ENCODE measurements at regions not wholly inside any gene's neighbourhood (a gene's known extent, or its start where the extent isn't known, plus 50 kb on each side); places are given as distances from the start of the nearest gene placed in this dataset.

- Histone ChIP-seq H3K27ac (no peak overlapping the region), H3K4me1 (ENCODE audit: insufficient read depth) (no peaks in the 10 kb centered on the region), H3K4me2 (ENCODE audit: unreplicated experiment) (no peak overlapping the region), H3K9me3 (ENCODE audit: low read depth) (no peaks in the 10 kb centered on the region), H4K20me1 (ENCODE audit: insufficient read depth) (no peaks in the 10 kb centered on the region), H3K4me3 (no peak overlapping the region), H3K27me3 (replicated peaks; ENCODE audit: insufficient read depth) (peaks cover 25% of the 10 kb centered on the region; the same call in 1 of the 2 replicates), H3F3A (ENCODE audit: insufficient read depth) (no peaks in the 10 kb centered on the region), H3K9me2 (ENCODE audit: insufficient read depth) (no peaks in the 10 kb centered on the region), H3K9ac (no peak overlapping the region), H3K79me2 (ENCODE audit: insufficient read depth) (no peaks in the 10 kb centered on the region), H3K36me3 (ENCODE audit: low read depth) (no peaks in the 10 kb centered on the region), H2AFZ (no peak overlapping the region)
- WGBS, 2 experiments (ENCODE audit: low coverage in 1 of 2, low lambda C conversion rate in 2 of 2, missing lambda C conversion rate in 2 of 2) = 19 to 26% methylated on average over 4 of the region's 4 CpGs
- no peak for DNase-seq
- in situ Hi-C loops (cut with MboI) = no loop called here
- no peak for TF ChIP-seq EZH2 (IDR thresholded peaks at IDR 0.05; ENCODE audit: insufficient read depth, poor library complexity, severe bottlenecking)
These were observed 108.7 kb upstream of the ZNF678 start for GRCh38 chr1:227454686-227455085.

GRCh38 chr1:227453631-227454355 lies 109.6 kb upstream of the ZNF678 start:
- no peaks in the 10 kb centered on the region for H3K4me1 ChIP-seq (ENCODE audit: insufficient read depth)
- in situ Hi-C loops (cut with MboI) = no loop called here
- peaks cover 25% of the 10 kb centered on the region; the same call in 1 of the 2 replicates for H3K27me3 ChIP-seq (replicated peaks; ENCODE audit: insufficient read depth)
- no peaks in the 10 kb centered on the region for H3K9me2 ChIP-seq (ENCODE audit: insufficient read depth)
- H3K9me3 ChIP-seq (ENCODE audit: low read depth) = no peaks in the 10 kb centered on the region
- H2AFZ ChIP-seq = no peak overlapping the region
- no peaks in the 10 kb centered on the region for H3K36me3 ChIP-seq (ENCODE audit: low read depth)
- no peaks in the 10 kb centered on the region for H3K79me2 ChIP-seq (ENCODE audit: insufficient read depth)
- H3K4me3 ChIP-seq = no peak overlapping the region
- no peak overlapping the region for H3K4me2 ChIP-seq (ENCODE audit: unreplicated experiment)
- TF ChIP-seq EZH2phosphoT487 (IDR thresholded peaks at IDR 0.05; ENCODE audit: insufficient read depth, low read depth) = no peak
- no peak for TF ChIP-seq EZH2 (IDR thresholded peaks at IDR 0.05; ENCODE audit: insufficient read depth, poor library complexity, severe bottlenecking)
- no peak overlapping the region for H3K9ac ChIP-seq
- H4K20me1 ChIP-seq (ENCODE audit: insufficient read depth) = no peaks in the 10 kb centered on the region
- 21 to 24% methylated on average over 9 of the region's 9 CpGs for WGBS, 2 experiments (ENCODE audit: low coverage in 1 of 2, low lambda C conversion rate in 2 of 2, missing lambda C conversion rate in 2 of 2)
- no peak overlapping the region for H3K27ac ChIP-seq
- H3F3A ChIP-seq (ENCODE audit: insufficient read depth) = no peaks in the 10 kb centered on the region
- no peak for DNase-seq

GRCh38 chr1:227451954-227452353 lies 111.4 kb upstream of the ZNF678 start:
- Histone ChIP-seq H3K27me3 (replicated peaks; ENCODE audit: insufficient read depth) (peaks cover 18% of the 10 kb centered on the region; the same call in 1 of the 2 replicates), H3K27ac (no peak overlapping the region), H2AFZ (no peak overlapping the region), H3K4me3 (no peak overlapping the region), H3F3A (ENCODE audit: insufficient read depth) (no peaks in the 10 kb centered on the region), H3K4me2 (ENCODE audit: unreplicated experiment) (no peak overlapping the region), H3K36me3 (ENCODE audit: low read depth) (no peaks in the 10 kb centered on the region), H4K20me1 (ENCODE audit: insufficient read depth) (no peaks in the 10 kb centered on the region), H3K9me3 (ENCODE audit: low read depth) (no peaks in the 10 kb centered on the region), H3K4me1 (ENCODE audit: insufficient read depth) (no peaks in the 10 kb centered on the region), H3K9me2 (ENCODE audit: insufficient read depth) (no peaks in the 10 kb centered on the region), H3K9ac (no peak overlapping the region), H3K79me2 (ENCODE audit: insufficient read depth) (no peaks in the 10 kb centered on the region)
- DNase-seq = no peak
- no peak for TF ChIP-seq EZH2phosphoT487 (IDR thresholded peaks at IDR 0.05; ENCODE audit: insufficient read depth, low read depth)
- in situ Hi-C loops (cut with MboI) = no loop called here

GRCh38 chr1:227451057-227451456 lies 112.3 kb upstream of the ZNF678 start:
- in situ Hi-C loops (cut with MboI) = no loop called here

GRCh38 chr1:227450489-227450888 lies 112.9 kb upstream of the ZNF678 start:
- no peak for DNase-seq

More at GRCh38 chr1:227451057-227451456, 112.3 kb upstream of the ZNF678 start:
- Histone ChIP-seq H3F3A (ENCODE audit: insufficient read depth) (no peaks in the 10 kb centered on the region), H3K9me3 (ENCODE audit: low read depth) (no peaks in the 10 kb centered on the region), H3K9me2 (ENCODE audit: insufficient read depth) (no peaks in the 10 kb centered on the region), H3K9ac (no peak overlapping the region), H3K4me3 (no peak overlapping the region), H3K79me2 (ENCODE audit: insufficient read depth) (no peaks in the 10 kb centered on the region), H3K27ac (no peak overlapping the region), H2AFZ (no peak overlapping the region), H3K27me3 (replicated peaks; ENCODE audit: insufficient read depth) (peaks cover 18% of the 10 kb centered on the region; the same call in 1 of the 2 replicates), H3K4me1 (ENCODE audit: insufficient read depth) (no peaks in the 10 kb centered on the region), H3K36me3 (ENCODE audit: low read depth) (no peaks in the 10 kb centered on the region), H4K20me1 (ENCODE audit: insufficient read depth) (no peaks in the 10 kb centered on the region), H3K4me2 (ENCODE audit: unreplicated experiment) (no peak overlapping the region)
- WGBS, 2 experiments (ENCODE audit: low coverage in 1 of 2, low lambda C conversion rate in 2 of 2, missing lambda C conversion rate in 2 of 2) = 64 to 79% methylated on average over 2 of the region's 2 CpGs
- no peak for DNase-seq
- TF ChIP-seq EZH2 (IDR thresholded peaks at IDR 0.05; ENCODE audit: insufficient read depth, poor library complexity, severe bottlenecking) = no peak
- no peak for TF ChIP-seq EZH2phosphoT487 (IDR thresholded peaks at IDR 0.05; ENCODE audit: insufficient read depth, low read depth)

More at GRCh38 chr1:227450489-227450888, 112.9 kb upstream of the ZNF678 start:
- Histone ChIP-seq H3K36me3 (ENCODE audit: low read depth) (no peaks in the 10 kb centered on the region), H3K9ac (no peak overlapping the region), H2AFZ (no peak overlapping the region), H3K27me3 (replicated peaks; ENCODE audit: insufficient read depth) (peaks cover 18% of the 10 kb centered on the region; the same call in 1 of the 2 replicates), H3K27ac (no peak overlapping the region), H3K9me3 (ENCODE audit: low read depth) (no peaks in the 10 kb centered on the region), H3F3A (ENCODE audit: insufficient read depth) (no peaks in the 10 kb centered on the region), H3K4me2 (ENCODE audit: unreplicated experiment) (no peak overlapping the region), H3K4me1 (ENCODE audit: insufficient read depth) (no peaks in the 10 kb centered on the region), H4K20me1 (ENCODE audit: insufficient read depth) (no peaks in the 10 kb centered on the region), H3K4me3 (no peak overlapping the region), H3K79me2 (ENCODE audit: insufficient read depth) (no peaks in the 10 kb centered on the region), H3K9me2 (ENCODE audit: insufficient read depth) (no peaks in the 10 kb centered on the region)
- WGBS, 2 experiments (ENCODE audit: low coverage in 1 of 2, low lambda C conversion rate in 2 of 2, missing lambda C conversion rate in 2 of 2) = 62 to 65% methylated on average over 2 of the region's 2 CpGs
- TF ChIP-seq EZH2phosphoT487 (IDR thresholded peaks at IDR 0.05; ENCODE audit: insufficient read depth, low read depth) (no peak), EZH2 (IDR thresholded peaks at IDR 0.05; ENCODE audit: insufficient read depth, poor library complexity, severe bottlenecking) (no peak)
- in situ Hi-C loops (cut with MboI) = no loop called here
